Tibial nerve (tissue), 3 donors: ENCODE measurements at regions not wholly inside any gene's neighbourhood (a gene's known extent, or its start where the extent isn't known, plus 50 kb on each side); places are given as distances from the start of the nearest gene placed in this dataset.

Experiments used
- CTCF ChIP-seq, 5 experiments: fragments of 200-600 bp in 3 of 5; fragments of 450-650 bp in 2 of 5; sonication (generic) in 3 of 5; IDR thresholded peaks; one replicate each; pipeline ENCODE4 v1.5.1; 2016 to 2019; ENCODE audit warnings: antibody characterized with exemption in 5 of 5, mild to moderate bottlenecking in 3 of 5, moderate library complexity in 2 of 5
- POLR2A ChIP-seq, 2 donors: fragments of 450-650 bp; IDR thresholded peaks; one replicate each; pipeline ENCODE4 v1.6.1; 2017; ENCODE audit warnings: antibody characterized with exemption in 2 of 2, mild to moderate bottlenecking in 2 of 2, moderate library complexity in 2 of 2

GRCh38 chr2:22020091-22020742 lies 896.4 kb downstream of the TDRD15 start:
- TF ChIP-seq CTCF (IDR thresholded peaks at IDR 0.05) (no peak), POLR2A (IDR thresholded peaks at IDR 0.05) (no peak)
